HG02870 (cell line): ENCODE measurements at regions not wholly inside any gene's neighbourhood (a gene's known extent, or its start where the extent isn't known, plus 50 kb on each side); places are given as distances from the start of the nearest gene placed in this dataset.
"Not testable (repeated sequence)": the region's sequence is repeated elsewhere in the genome, so short reads cannot be mapped to it uniquely, and the experiment has no call there.

Experiments
- ATAC-seq: cut with Tn5 transposase; IDR thresholded peaks from one replicate; pipeline ENCODE4 v1.9.1; 2021; ENCODE audit warnings: mild to moderate bottlenecking, moderate library complexity; ENCODE audit not compliant: unreplicated experiment

- ATAC-seq, result no peak
Observed at GRCh38 chr1:196005426-196005825, 602.8 kb downstream of the KCNT2 start.

DNA sequence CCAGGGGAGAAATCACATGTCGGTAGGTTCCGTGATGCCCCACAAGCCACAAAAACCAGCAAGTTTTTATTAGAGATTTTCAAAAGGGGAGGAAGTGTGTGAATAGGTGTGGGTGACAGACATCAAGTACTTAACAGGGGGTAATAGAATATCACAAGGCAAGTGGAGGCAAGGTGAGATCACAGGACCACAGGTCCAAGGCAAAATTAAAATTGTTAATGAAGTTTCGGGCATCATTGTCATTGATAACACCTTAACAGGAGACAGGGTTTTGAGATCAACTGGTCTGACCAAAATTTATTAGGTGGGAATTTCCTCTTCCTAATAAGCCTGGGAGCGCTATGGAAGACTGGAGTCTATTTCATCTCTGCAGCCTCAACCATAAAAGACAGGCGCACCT lies 603.9 kb downstream of the KCNT2 start:
- ATAC-seq, result not testable (repeated sequence)

DNA sequence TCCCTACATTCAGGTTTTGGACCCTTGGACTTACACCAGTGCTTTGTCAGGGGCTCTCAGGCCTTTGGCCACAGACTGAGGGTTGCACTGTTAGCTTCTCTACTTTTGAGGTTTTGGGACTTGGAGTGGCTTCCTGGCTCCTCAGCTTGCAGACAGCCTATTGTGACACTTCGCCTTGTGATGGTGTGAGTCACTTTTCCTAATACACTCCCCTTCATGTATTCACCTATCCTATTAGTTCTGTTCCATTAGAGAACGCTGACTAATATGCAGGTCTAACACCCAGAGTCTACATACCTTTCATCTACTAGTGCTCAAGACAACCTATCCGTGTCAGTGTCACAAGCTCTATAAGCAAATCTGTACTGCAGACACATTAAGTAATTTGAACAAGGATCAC lies 605.3 kb downstream of the KCNT2 start:
- no peak for ATAC-seq

DNA sequence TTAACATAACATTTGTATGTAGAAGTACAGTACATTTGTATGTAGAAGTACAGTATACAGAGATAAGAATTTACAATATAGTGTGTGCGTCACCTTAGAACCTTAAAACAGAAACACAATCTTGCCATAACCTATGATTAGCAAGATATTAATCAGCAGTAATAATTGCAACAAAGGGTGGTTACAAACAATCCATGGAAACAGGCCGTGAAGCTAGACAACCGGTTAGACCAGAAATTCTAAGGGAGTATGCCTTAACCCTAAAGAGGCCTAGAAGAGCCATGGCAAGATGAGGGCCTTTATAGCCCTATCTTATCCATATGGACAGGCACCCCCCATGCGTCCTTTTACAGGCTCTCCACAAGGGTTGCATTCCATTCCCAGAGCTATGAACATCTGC lies 605.9 kb downstream of the KCNT2 start:
- not testable (repeated sequence) for ATAC-seq

DNA sequence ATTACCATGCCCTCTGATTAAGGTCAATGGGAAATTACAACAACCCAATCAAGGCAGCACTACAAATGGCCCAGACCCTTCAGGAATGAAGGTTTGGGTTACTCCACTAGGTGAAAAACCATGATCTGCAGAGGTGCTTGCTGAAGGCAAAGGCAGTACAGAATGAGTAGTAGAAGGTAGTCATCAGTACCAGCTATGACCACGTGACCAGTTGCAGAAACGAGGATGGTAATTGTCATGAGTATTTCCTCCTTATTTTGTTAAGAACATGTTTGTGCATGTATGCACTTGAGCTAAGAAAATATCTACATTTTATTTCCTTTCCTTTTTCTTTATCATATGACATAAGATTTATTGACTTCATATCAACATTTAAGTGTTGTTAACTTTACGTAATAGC lies 607.1 kb downstream of the KCNT2 start:
- no peak for ATAC-seq

- ATAC-seq, result no peak
Observed at GRCh38 chr1:195999022-195999421, 609.2 kb downstream of the KCNT2 start.

GRCh38 chr1:195981448-195982139 lies 626.6 kb downstream of the KCNT2 start:
- ATAC-seq, result no peak

DNA sequence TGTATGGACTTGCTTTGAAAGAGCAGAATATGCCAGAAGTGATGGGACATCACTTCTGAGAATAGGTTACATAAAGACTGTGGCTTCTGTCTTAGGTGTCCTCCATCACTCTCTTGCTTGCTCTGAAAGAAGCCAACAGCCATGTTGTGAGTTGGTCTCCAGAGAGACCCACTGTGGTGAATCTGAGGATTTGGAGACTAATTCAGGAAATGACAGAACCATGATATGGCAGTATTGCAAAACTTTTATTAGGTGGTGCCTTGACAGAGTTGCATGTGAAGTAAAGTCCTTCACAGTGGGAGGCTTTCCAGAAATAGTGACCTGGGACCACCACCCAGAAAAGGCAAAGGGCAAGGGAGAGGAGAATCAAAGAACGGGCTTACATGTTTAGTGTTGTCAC lies 628.6 kb downstream of the KCNT2 start:
- ATAC-seq, result no peak

- ATAC-seq, result no peak
Observed at GRCh38 chr1:195973311-195973904, 634.8 kb downstream of the KCNT2 start.

- ATAC-seq, result no peak
Observed at GRCh38 chr1:195971589-195971988, 636.7 kb downstream of the KCNT2 start.

- no peak for ATAC-seq
Observed at GRCh38 chr1:195970209-195970608, 638.0 kb downstream of the KCNT2 start.

DNA sequence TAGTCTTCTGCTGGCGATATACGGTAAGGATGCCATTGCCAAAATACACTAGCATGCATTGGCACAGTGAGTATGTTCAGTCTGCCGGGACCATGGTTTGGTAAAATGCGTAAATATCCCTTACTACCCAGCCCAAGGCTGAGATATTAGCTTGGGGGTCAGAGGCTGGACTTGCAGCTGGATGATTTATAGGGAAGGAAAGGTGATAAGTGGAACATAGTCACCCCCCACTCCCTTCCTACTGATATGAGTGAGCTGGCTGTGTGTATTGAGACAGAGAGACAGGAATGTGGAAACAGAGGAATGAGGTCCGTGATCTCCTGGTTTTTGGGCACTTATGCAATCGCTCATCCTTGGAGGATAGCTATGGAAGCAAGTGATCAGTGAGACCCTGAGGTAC lies 642.8 kb downstream of the KCNT2 start:
- ATAC-seq, result no peak

- no peak for ATAC-seq
Observed at GRCh38 chr1:195965036-195965435, 643.2 kb downstream of the KCNT2 start.

GRCh38 chr1:195964516-195964915 lies 643.7 kb downstream of the KCNT2 start:
- ATAC-seq, result no peak

GRCh38 chr1:195962051-195962450 lies 646.2 kb downstream of the KCNT2 start:
- ATAC-seq, result no peak

DNA sequence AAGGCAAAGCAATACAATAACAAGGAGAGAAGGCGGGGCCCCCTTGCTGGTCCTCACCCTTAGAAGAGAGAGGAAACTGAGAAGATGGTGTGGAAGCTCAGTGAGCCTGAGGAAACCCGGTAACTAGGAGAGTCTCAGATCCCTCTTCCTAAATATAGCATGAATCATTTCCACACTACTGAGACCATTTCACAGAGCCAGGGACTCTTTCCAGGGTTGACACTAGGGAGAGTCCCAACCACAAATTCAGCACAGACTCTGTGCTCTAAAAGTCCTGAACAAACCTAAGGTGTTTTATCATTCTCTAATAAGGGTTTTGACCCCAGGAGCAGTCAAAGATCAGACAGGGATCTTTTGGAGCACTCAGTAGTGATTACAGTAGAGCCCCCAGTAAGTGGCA lies 647.7 kb downstream of the KCNT2 start:
- ATAC-seq, result peak; percentile 60

DNA sequence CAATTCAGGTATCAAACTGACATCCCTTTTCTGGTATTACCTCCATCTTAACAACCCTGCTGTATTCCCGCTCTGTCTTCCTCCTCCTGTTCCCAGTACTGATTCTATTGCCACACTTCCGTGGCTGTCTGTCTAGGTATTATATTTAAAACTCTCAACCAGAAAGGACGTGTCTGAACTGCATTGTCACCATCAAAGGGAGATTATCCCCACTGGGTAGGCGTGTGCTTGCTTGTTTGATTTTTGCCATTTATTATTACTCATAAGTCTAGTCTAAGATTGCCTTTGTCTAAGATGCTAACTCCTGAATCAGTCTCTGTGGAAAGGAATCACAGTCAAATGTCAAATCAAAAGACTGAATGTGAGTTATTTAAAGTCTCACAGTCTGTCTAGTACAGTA lies 650.1 kb downstream of the KCNT2 start:
- ATAC-seq, result no peak

DNA sequence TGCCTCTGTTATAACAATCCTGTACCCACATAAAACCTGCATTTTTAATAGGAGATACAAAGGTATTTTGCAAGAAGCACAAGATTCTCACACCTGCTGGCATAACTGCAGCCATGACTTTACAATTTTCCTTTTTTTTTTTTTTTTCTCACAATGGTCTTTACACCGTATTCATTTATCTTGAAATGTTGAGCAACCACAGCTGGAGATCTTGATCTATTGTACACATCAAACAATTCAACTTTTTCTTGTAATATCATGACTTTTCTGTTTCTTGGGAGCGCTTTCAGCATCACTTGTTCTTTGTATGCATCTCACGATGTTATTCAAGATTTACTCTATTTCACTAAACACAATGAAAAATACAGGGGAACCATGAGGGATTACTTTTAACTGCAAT lies 651.4 kb downstream of the KCNT2 start:
- ATAC-seq, result no peak

DNA sequence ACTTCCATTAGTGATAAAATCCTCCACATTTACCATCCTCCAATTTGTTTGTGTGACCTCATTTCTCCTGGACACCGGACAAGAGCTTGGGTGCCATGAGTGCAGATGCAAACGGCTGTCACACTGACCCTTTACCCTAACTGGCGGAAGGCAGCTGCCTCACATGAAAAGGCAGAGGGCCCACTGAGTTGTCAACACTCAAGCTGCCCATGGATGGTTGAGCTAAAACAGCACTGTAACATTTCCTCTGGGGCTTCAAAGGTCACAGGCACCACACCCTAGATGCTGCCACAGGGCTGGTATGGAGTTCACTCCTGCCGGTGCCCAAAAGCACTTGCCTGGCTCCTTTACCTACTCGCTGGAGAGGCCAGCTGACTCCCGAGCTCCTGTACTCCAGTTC lies 653.4 kb downstream of the KCNT2 start:
- ATAC-seq, result no peak

GRCh38 chr1:195951313-195951712 lies 656.9 kb downstream of the KCNT2 start:
- ATAC-seq, result no peak

DNA sequence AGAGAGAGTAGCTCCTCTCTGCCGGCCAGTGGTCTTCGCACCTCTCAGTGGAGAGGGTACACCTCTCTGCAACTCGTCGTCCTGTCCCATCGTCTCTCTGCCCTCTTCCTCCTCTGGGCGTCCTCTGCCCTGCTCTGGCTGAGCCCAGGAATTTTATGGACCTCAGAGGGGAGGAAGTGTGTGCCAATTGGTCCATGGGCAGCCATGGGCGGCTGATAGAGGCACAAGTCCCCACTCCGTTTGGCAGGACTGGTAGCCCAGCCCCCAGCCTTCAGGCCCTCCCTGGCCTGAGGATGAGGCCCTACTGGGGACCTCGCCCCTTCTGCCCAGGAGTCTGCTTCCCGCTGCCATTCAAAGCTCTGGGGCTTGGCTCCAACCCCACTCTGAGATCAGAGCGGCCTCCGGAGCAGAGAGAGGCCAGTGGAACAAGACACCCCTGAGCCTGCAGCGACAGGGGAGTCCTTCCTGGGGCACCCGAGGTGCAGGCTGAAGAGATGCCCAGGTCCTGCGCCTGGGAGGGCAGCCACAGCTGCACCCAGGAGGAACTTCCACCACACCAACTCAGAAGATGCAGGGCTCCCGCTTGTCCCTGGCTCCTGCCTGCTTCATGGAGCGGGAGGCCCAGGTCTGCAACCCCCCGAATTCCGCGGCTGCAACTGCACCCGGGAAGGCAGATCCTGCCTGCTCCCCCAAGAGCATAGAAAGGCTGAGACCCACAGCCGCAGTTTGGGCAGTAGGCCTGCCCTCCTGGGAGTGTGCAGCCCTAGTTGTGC lies 659.9 kb downstream of the KCNT2 start:
- ATAC-seq, result no peak

DNA sequence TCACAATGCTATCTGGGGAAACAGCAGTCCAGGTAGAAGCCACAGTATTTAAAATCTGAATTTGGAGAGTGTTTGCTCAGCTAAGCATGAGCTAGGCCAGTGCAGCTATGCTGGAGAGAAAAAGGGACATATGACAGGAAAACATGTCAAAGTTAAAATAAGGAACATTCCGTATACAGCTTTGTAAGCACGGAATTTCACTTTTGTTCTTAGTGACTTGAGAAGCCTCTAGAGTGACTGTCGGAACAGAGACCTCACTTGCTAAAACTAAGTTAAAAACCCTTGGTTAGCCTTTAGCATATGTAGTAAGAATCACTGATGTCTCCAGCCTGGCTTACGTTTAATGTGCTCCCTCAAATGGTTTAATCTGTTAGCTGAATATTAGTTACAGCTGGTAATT lies 661.7 kb downstream of the KCNT2 start:
- no peak for ATAC-seq
